A549 (cell line): ENCODE measurements at regions not wholly inside any gene's neighbourhood (a gene's known extent, or its start where the extent isn't known, plus 50 kb on each side); places are given as distances from the start of the nearest gene placed in this dataset.

Experiments
- BHLHE40 ChIP-seq: IDR thresholded peaks from 2 replicates; pipeline ENCODE4 v1.6.1; 2012; ENCODE audit warnings: low read depth, low read length, inconsistent platforms
- CBX2 ChIP-seq: fragments of 200-600 bp; sonication (generic); IDR thresholded peaks from 2 replicates; pipeline ENCODE4 v1.6.1; 2016; ENCODE audit warnings: low read depth, mild to moderate bottlenecking, borderline replicate concordance
- CTCF ChIP-seq: fragments of >200 bp; sonication (Bioruptor Twin); formaldehyde crosslinking; IDR thresholded peaks from 3 replicates; pipeline ENCODE4 v1.5.1; 2016
- NR3C1 ChIP-seq: fragments of >200 bp; sonication (Bioruptor Twin); formaldehyde crosslinking; IDR thresholded peaks from 3 replicates; pipeline ENCODE4 v1.6.1; 2017
- PBX3 ChIP-seq: IDR thresholded peaks from 2 replicates; pipeline ENCODE4 v1.6.1; 2012
- PHF8 ChIP-seq: fragments of 200-600 bp; sonication (generic); IDR thresholded peaks from 2 replicates; pipeline ENCODE4 v1.6.1; 2016; ENCODE audit warnings: low read depth, mild to moderate bottlenecking, antibody characterized with exemption, moderate library complexity, borderline replicate concordance
- POLR2A ChIP-seq: IDR thresholded peaks from 2 replicates; pipeline ENCODE4 v1.6.1; 2012; ENCODE audit warnings: mild to moderate bottlenecking, low read length
- RAD21 ChIP-seq, 2 experiments: fragments of >200 bp in 1 of 2; sonication (Bioruptor Twin) in 1 of 2; formaldehyde crosslinking in 1 of 2; IDR thresholded peaks in 1 of 2; conservative IDR thresholded peaks in 1 of 2; 2 replicates in 1 of 2; 3 replicates in 1 of 2; pipeline ENCODE4 v1.6.1; 2012 to 2018; ENCODE audit warnings: inconsistent platforms in 1 of 2
- SMC3 ChIP-seq: fragments of >200 bp; sonication (Bioruptor Twin); formaldehyde crosslinking; IDR thresholded peaks from 3 replicates; pipeline ENCODE4 v1.6.1; 2018; ENCODE audit warnings: inconsistent platforms
- USF2 ChIP-seq: fragments of 450-650 bp; IDR thresholded peaks from 2 replicates; pipeline ENCODE4 v1.6.1; 2014; ENCODE audit warnings: antibody characterized with exemption

GRCh38 chr10:29900865-29901264, 158.5 kb downstream of the JCAD start:
- TF ChIP-seq POLR2A (no peak), SMC3 (no peak), PBX3 (no peak), BHLHE40 (no peak), CTCF (no peak), CBX2 (no peak), PHF8 (no peak), USF2 (no peak), NR3C1 (no peak), RAD21 (conservative IDR thresholded peaks at IDR 0.05 in 1 of 2, IDR thresholded peaks at IDR 0.05 in 1 of 2) (no peak)
